ENCODE measurements at regions not wholly inside any gene's neighbourhood (a gene's known extent, or its start where the extent isn't known, plus 50 kb on each side); places are given as distances from the start of the nearest gene placed in this dataset.

DNA sequence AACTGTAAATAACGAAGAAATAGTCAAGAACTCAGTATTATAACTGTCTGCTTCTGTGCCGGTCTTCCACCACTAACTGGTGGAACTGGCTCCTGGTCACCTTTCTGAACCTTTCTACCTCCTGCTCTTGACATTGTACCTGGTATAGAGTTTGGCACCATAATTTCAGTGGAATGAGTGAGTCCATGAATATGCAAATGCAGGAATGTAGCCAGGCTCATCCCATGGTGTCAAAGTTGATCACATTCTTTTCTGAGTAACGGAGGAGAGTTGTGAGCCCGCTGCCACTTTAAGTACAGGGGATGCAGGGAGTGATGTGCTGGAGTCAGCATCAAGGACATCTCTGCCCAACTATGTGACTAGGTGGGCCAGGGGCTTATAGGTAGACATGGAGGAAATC lies 207.9 kb upstream of the HS3ST1 start:
- ChIA-PET CTCF (interaction anchor here (0.6 kb wide), 1 partner anchor 58 kb away, joined by 8 read pairs; no protein-coding TSS in a partner anchor), POLR2A (ENCODE audit: unreplicated experiment) (no interaction called here)
- Histone ChIP-seq H3K27me3 (ENCODE audit: control insufficient read depth, insufficient read depth, low read length) (no peaks in the 10 kb centered on the region), H3K4me1 (ENCODE audit: control insufficient read depth, insufficient read depth, low read length) (peaks cover 8% of the 10 kb centered on the region), H2BK20ac (ENCODE audit: low read depth, low read length) (peak overlapping the region; percentile 52), H4K8ac (ENCODE audit: low read depth in 2 of 2, low read length in 2 of 2) (peak overlapping the region in 1 of 2 experiments; percentile 17; a peak in 1 of 4 replicates), H3K4me2 (ENCODE audit: low read depth, low read length) (no peak overlapping the region), H2AK9ac (replicated peaks; ENCODE audit: low read depth, low read length, poor library complexity) (no peak overlapping the region), H3K14ac (replicated peaks; ENCODE audit: low read depth, low read length) (no peak overlapping the region), H3K79me1 (ENCODE audit: low read depth in 1 of 2, low read length in 2 of 2) (no peaks in the 10 kb centered on the region), H3K9me3 (ENCODE audit: control insufficient read depth, insufficient read depth, low read length) (peaks cover 2% of the 10 kb centered on the region; the same call in 1 of the 2 replicates), H3K56ac (ENCODE audit: extremely low read depth, insufficient read depth, low read length) (no peak overlapping the region), H4K5ac (ENCODE audit: low read depth, low read length) (no peak overlapping the region; the same call in 1 of the 2 replicates), H2BK15ac (ENCODE audit: low read depth, low read length) (peak overlapping the region; percentile 15; the same call in 1 of the 3 replicates), H3K23ac (ENCODE audit: low read depth, low read length) (no peak overlapping the region), H2AK5ac (ENCODE audit: low read depth, low read length) (peak overlapping the region; percentile 34; the same call in 1 of the 2 replicates), H3K4me3 (ENCODE audit: insufficient read depth, low read depth, low read length) (no peak overlapping the region), H4K20me1 (ENCODE audit: insufficient read depth, low read length) (no peaks in the 10 kb centered on the region), H3K9ac (ENCODE audit: low read depth, low read length) (no peak overlapping the region), H3K18ac (ENCODE audit: low read depth, low read length) (peak overlapping the region; percentile 51), H3K4ac (ENCODE audit: low read depth, low read length) (peak overlapping the region; percentile 33; the same call in 1 of the 2 replicates), H2BK120ac (ENCODE audit: low read depth, low read length) (0 out of 2 replicates have a peak overlapping the region, but pooled peaks have one; percentile 17), H3K27ac (ENCODE audit: insufficient read depth, low read length) (no peak overlapping the region), H2AFZ (replicated peaks; ENCODE audit: low read length, poor library complexity) (no peak overlapping the region), H3K36me3 (ENCODE audit: control insufficient read depth, insufficient read depth, low read length) (no peaks in the 10 kb centered on the region), H4K91ac (ENCODE audit: insufficient read depth, low read depth, low read length) (no peak overlapping the region; the same call in 1 of the 2 replicates), H3K9me1 (ENCODE audit: insufficient read depth, low read length) (no peaks in the 10 kb centered on the region; the same call in none of the 2 replicates), H2BK5ac (ENCODE audit: low read depth, low read length, poor library complexity, severe bottlenecking) (no peak overlapping the region)
- in situ Hi-C loops (cut with MboI; ENCODE audit: low sequenced_read_pairs) = no loop called here
- no CpG with 5 or more reads among the region's 4 CpGs for WGBS, 2 experiments (ENCODE audit: extremely low coverage in 2 of 2, insufficient read length in 1 of 2)
- DNase-seq (no peak), ATAC-seq (ENCODE audit: low read depth) (no peak)
- TF ChIP-seq, protein P1, sequence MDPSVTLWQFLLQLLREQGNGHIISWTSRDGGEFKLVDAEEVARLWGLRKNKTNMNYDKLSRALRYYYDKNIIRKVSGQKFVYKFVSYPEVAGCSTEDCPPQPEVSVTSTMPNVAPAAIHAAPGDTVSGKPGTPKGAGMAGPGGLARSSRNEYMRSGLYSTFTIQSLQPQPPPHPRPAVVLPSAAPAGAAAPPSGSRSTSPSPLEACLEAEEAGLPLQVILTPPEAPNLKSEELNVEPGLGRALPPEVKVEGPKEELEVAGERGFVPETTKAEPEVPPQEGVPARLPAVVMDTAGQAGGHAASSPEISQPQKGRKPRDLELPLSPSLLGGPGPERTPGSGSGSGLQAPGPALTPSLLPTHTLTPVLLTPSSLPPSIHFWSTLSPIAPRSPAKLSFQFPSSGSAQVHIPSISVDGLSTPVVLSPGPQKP (IDR thresholded peaks at IDR 0.05; ENCODE audit: borderline replicate concordance, low read depth, low read length) = no peak
- TF ChIP-seq SMC3 (IDR thresholded peaks at IDR 0.05; ENCODE audit: low read depth, low read length) (no peak), MAFK (IDR thresholded peaks at IDR 0.05; ENCODE audit: low read depth, low read length) (no peak), CHD1 (IDR thresholded peaks at IDR 0.05; ENCODE audit: low read depth, low read length) (no peak), MAZ (IDR thresholded peaks at IDR 0.05; ENCODE audit: borderline replicate concordance, low read depth, low read length) (no peak), FOS (IDR thresholded peaks at IDR 0.05; ENCODE audit: low read depth, low read length) (no peak), BHLHE40 (IDR thresholded peaks at IDR 0.05; ENCODE audit: low read depth, low read length) (no peak), POLR2A (IDR thresholded peaks at IDR 0.05; ENCODE audit: low read depth, low read length) (no peak), MXI1 (IDR thresholded peaks at IDR 0.05; ENCODE audit: borderline replicate concordance, low read depth, low read length) (no peak), NFE2L2 (IDR thresholded peaks at IDR 0.05; ENCODE audit: low read depth, low read length) (no peak), RFX5 (IDR thresholded peaks at IDR 0.05; ENCODE audit: low read depth, low read length) (no peak), RCOR1 (IDR thresholded peaks at IDR 0.05; ENCODE audit: insufficient replicate concordance, low read length) (no peak), CEBPB (IDR thresholded peaks at IDR 0.05; ENCODE audit: low read depth, low read length) (no peak), RAD21 (IDR thresholded peaks at IDR 0.05; ENCODE audit: low read length) (no peak)
- TF ChIP-seq, protein P2, sequence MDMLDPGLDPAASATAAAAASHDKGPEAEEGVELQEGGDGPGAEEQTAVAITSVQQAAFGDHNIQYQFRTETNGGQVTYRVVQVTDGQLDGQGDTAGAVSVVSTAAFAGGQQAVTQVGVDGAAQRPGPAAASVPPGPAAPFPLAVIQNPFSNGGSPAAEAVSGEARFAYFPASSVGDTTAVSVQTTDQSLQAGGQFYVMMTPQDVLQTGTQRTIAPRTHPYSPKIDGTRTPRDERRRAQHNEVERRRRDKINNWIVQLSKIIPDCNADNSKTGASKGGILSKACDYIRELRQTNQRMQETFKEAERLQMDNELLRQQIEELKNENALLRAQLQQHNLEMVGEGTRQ (IDR thresholded peaks at IDR 0.05; ENCODE audit: low read depth, low read length) = no peak
- TF ChIP-seq, protein P3, sequence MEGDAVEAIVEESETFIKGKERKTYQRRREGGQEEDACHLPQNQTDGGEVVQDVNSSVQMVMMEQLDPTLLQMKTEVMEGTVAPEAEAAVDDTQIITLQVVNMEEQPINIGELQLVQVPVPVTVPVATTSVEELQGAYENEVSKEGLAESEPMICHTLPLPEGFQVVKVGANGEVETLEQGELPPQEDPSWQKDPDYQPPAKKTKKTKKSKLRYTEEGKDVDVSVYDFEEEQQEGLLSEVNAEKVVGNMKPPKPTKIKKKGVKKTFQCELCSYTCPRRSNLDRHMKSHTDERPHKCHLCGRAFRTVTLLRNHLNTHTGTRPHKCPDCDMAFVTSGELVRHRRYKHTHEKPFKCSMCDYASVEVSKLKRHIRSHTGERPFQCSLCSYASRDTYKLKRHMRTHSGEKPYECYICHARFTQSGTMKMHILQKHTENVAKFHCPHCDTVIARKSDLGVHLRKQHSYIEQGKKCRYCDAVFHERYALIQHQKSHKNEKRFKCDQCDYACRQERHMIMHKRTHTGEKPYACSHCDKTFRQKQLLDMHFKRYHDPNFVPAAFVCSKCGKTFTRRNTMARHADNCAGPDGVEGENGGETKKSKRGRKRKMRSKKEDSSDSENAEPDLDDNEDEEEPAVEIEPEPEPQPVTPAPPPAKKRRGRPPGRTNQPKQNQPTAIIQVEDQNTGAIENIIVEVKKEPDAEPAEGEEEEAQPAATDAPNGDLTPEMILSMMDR (conservative IDR thresholded peaks at IDR 0.05; ENCODE audit: low read depth, low read length) = no peak
- no TSS peak for BruUV-seq (replicated peaks)
- dilution Hi-C loops (cut with HindIII; ENCODE audit: low sequenced_read_pairs, unreplicated experiment) = no loop called here
- intact Hi-C loops (cut with micrococcal nuclease) = no loop called here
